NCI-H226 (cell line): ENCODE measurements at regions not wholly inside any gene's neighbourhood (a gene's known extent, or its start where the extent isn't known, plus 50 kb on each side); places are given as distances from the start of the nearest gene placed in this dataset.

ENCODE experiments used
- DNase-seq: peaks from one replicate; pipeline ENCODE4 v3.0.0-alpha.2; 2015

DNA sequence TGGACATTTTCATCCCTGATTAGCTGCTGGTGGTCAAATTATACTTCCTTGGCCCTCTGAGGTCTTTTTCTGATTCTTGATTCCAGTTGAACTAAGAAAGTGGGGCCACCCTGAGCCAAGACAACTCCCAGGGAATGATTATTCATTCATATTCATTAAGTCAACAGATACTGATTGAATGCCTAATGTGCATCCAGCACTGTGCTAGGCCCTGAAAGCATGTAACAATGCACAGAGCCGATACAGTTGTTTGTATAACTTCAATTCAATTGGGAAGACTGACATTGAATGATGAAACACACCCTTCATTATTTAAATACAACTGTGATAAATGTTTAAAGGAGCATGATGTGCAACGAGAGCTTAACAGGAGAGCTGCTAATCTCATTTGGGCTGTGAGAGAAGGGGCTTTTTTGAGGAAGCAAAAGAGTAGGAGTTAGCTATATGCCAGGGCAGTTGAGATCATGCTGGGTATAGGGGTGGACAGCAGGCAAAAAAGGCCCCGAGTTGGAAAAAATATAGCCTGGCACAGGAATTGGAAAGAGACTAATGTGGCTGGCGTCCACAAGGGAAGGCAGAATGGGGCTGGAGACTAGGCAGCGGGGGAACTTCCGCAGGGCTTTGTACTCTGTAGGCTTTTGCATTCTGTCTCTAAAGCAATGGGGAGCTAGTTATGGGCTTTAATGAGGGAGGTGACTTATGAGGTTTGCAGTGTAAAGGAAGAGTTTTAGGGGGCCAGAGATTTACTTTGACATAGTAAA, 57.2 kb upstream of the ACVR1 start:
- DNase-seq: no peak

GRCh38 chr2:157932480-157933159, 56.5 kb upstream of the ACVR1 start:
- DNase-seq: no peak

DNA sequence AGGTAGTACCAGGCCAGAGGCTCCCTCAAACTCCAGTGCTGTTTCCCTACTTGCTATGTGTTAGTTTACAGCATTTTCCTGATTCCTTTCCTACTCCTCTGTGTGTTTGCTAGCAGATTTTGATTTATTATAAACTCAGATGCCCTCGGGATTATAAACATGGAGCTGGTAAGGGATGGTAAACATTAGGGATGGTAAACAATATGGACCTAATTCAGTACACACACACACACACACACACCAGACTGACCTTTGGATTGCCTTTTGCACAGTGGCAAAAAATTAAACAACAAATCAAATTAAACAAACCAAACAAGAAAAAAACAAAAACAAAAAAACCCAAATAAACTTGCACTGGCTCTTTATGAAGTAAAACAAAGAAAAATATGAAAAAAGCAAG, 55.4 kb upstream of the ACVR1 start:
- no peak for DNase-seq

DNA sequence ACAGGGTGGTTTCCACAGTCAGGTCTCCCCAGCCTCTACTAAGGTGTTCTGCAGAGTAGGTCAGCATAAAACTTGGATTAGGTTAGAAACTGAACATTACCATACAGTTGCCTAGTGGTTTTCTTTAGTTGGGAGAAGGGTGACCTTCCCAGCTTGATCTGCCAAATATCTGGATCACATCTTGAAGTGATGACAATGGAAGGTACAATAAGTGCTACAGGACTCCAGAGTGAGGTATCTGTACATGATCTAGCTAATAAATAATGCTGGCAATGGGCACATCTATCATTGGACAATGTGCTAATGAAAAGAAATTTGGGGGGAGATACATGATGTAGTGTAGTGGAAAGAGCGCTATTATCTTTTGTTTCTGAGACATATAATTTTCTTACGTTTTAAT, 54.6 kb upstream of the ACVR1 start:
- DNase-seq: no peak

DNA sequence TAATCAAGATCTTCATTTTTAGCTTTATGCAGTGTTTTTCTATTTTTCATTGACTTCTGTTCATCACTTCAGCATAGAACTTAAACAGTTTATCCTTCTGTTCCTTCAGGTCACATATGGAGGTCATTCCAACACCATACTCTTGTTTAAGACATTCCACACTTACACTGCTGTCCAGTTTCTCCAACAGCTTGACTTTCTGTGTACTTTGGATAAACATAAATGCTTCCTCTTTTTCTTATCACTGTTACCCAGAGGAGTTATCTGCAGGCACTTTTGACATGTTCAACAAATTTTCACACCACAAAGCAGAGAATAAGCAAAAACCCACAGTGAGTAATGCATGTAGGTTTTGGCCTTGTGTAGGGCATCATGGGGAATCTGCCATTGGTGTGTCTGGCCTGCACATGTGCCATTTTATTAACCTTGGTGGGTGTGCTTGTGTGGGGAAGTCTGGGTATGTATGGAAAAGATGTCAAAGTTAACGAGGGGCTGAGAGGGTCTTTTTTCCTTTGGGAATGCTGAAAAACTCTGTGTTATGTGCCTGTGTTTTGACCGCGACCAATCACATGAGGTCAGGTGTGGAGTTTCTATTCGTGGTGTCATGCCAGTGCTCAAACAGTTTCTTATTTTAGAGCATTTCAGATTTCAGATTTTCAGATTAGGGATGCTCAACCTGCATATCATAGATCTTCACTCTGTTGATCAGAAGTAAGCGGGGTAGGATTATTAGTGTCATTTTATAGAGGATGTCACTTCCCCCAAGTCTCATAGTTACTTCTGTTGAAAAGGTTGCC, 53.9 kb upstream of the ACVR1 start:
- no peak for DNase-seq

DNA sequence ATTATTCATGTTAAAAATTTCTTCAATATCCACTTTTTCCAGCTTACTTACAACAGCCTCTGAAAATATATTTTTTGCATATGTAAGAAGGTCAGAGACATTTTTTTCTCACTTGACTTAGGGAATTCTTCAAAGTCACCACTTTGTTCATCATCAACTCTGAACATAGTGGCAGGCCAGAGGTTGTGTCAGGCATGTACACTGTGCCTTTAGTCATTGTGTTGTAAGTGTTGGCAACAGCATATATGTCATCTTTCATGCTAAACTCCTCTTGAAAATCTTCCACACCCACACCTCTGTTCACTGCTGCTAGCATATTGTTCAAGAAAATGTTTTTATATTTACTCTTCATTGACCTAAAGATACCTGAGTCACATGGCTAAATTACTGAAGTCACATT, 52.2 kb upstream of the ACVR1 start:
- DNase-seq: no peak

DNA sequence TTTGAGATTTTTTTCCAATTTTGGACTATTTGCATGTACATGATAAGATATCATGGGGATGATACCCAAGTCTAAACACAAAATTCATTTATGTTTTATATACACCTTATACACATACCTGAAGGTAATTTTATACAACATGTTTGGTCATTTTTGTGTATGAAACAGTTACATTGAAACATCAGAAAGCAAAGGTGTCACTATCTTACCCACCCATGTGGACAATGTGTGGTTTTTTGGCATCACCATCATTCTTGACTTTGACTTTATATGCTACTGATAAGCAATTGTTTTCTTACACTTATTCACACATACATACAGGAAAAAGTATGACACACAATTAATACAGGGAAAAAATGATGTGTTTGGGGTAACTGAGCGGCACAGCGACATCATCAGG, 51.0 kb upstream of the ACVR1 start:
- DNase-seq: no peak
